GM10248 (cell line): ENCODE measurements at regions not wholly inside any gene's neighbourhood (a gene's known extent, or its start where the extent isn't known, plus 50 kb on each side); places are given as distances from the start of the nearest gene placed in this dataset.

Source experiments
- CTCF ChIA-PET: fragments of 300-600 bp; sonication (Branson Sonifier 250); formaldehyde crosslinking; extraction: SDS; loops from one replicate; lab custom pipeline; 2021; ENCODE audit warnings: antibody characterized with exemption; lab: Yijun Ruan, JAX
- POLR2A ChIA-PET: fragments of 350-650 bp; sonication (Branson Sonifier 250); formaldehyde crosslinking; extraction: SDS; loops from one replicate; lab custom pipeline; 2020; ENCODE audit warnings: antibody characterized with exemption; lab: Yijun Ruan, JAX
- DNase-seq: peaks from one replicate; pipeline ENCODE4 v3.0.0; 2012; ENCODE audit errors: extremely low spot score
- CTCF ChIP-seq: IDR thresholded peaks from 2 replicates; pipeline ENCODE4 v1.5.1; 2012; ENCODE audit warnings: mild to moderate bottlenecking, low read depth; ENCODE audit errors: extremely low read depth, missing control alignments, control extremely low read depth

GRCh38 chr7:77474756-77475155 is 58.6 kb upstream of the GSAP start:
- CTCF ChIA-PET: interaction anchor here (0.9 kb wide), 1 partner anchor 9 kb away, joined by 3 read pairs; no protein-coding TSS in a partner anchor
- POLR2A ChIA-PET: no interaction called here
- TF ChIP-seq CTCF: no peak

GRCh38 chr7:77473229-77474005 is 57.3 kb upstream of the GSAP start:
- ChIA-PET CTCF (interaction anchor here (1.1 to 1.8 kb wide), 5 partner anchors 10 to 49 kb away, joined by 3 to 6 read pairs (median 3); no protein-coding TSS in a partner anchor), POLR2A (no interaction called here)
- no peak for DNase-seq
- TF ChIP-seq CTCF: no peak

More at GRCh38 chr7:77474756-77475155, 58.6 kb upstream of the GSAP start:
- no peak for DNase-seq

GRCh38 chr7:77469927-77470326 is 53.8 kb upstream of the GSAP start:
- CTCF ChIA-PET: no interaction called here
- no peak for TF ChIP-seq CTCF
- no peak for DNase-seq
- POLR2A ChIA-PET: no interaction called here

- CTCF ChIA-PET: no interaction called here
- no peak for DNase-seq
- POLR2A ChIA-PET: no interaction called here
- TF ChIP-seq CTCF: no peak
Observed at GRCh38 chr7:77467408-77467807, 51.3 kb upstream of the GSAP start.

- ChIA-PET CTCF (interaction anchor here (0.9 to 1.1 kb wide), 2 partner anchors 13 to 17 kb away, joined by 3 read pairs; no protein-coding TSS in a partner anchor), POLR2A (interaction anchor here (0.5 kb wide), 1 partner anchor 41 kb away, joined by 4 read pairs; no protein-coding TSS in a partner anchor)
Observed at GRCh38 chr7:77466450-77466849, 50.3 kb upstream of the GSAP start.

More at GRCh38 chr7:77466450-77466849, 50.3 kb upstream of the GSAP start:
- DNase-seq: no peak
- no peak for TF ChIP-seq CTCF
